NCI-H2227 (cell line): ENCODE measurements at regions not wholly inside any gene's neighbourhood (a gene's known extent, or its start where the extent isn't known, plus 50 kb on each side); places are given as distances from the start of the nearest gene placed in this dataset.
"Not testable (repeated sequence)": the region's sequence is repeated elsewhere in the genome, so short reads cannot be mapped to it uniquely, and the experiment has no call there.

Source experiments
- DNase-seq: peaks from one replicate; lab custom pipeline; 2025; ENCODE audit not compliant: unreplicated experiment; lab: John Stamatoyannopoulos, UW

- DNase-seq = no peak
These were observed 56.3 kb upstream of the SPEF2 start for GRCh38 chr5:35561396-35561795.

GRCh38 chr5:35557748-35558147, 59.9 kb upstream of the SPEF2 start:
- no peak for DNase-seq

GRCh38 chr5:35557199-35557598, 60.5 kb upstream of the SPEF2 start:
- DNase-seq = no peak

GRCh38 chr5:35554016-35554415, 63.6 kb upstream of the SPEF2 start:
- DNase-seq = no peak

- DNase-seq = no peak
These were observed 72.5 kb upstream of the SPEF2 start for GRCh38 chr5:35545190-35545589.

- DNase-seq = no peak
These were observed 74.3 kb upstream of the SPEF2 start for GRCh38 chr5:35543408-35543807.

- DNase-seq = no peak
These were observed 77.7 kb upstream of the SPEF2 start for GRCh38 chr5:35540002-35540401.

- DNase-seq = no peak
These were observed 79.3 kb upstream of the SPEF2 start for GRCh38 chr5:35538198-35538931.

- DNase-seq = no peak
These were observed 84.5 kb upstream of the SPEF2 start for GRCh38 chr5:35533156-35533555.

- DNase-seq = not testable (repeated sequence)
These were observed 86.1 kb upstream of the SPEF2 start for GRCh38 chr5:35531553-35531952.

GRCh38 chr5:35518104-35518503, 99.6 kb upstream of the SPEF2 start:
- no peak for DNase-seq

GRCh38 chr5:35516271-35516670, 101.4 kb upstream of the SPEF2 start:
- DNase-seq = no peak

GRCh38 chr5:35513612-35514011, 104.1 kb upstream of the SPEF2 start:
- no peak for DNase-seq

GRCh38 chr5:35502206-35502605, 115.5 kb upstream of the SPEF2 start:
- DNase-seq = no peak

GRCh38 chr5:35488791-35489190, 128.9 kb upstream of the SPEF2 start:
- DNase-seq = no peak

- DNase-seq = no peak
These were observed 129.6 kb upstream of the SPEF2 start for GRCh38 chr5:35488055-35488454.

GRCh38 chr5:35487233-35488025, 130.2 kb upstream of the SPEF2 start:
- no peak for DNase-seq

GRCh38 chr5:35485487-35485886, 132.2 kb upstream of the SPEF2 start:
- no peak for DNase-seq

- no peak for DNase-seq
These were observed 133.4 kb upstream of the SPEF2 start for GRCh38 chr5:35484241-35484640.

GRCh38 chr5:35483780-35484179, 133.9 kb upstream of the SPEF2 start:
- no peak for DNase-seq

- no peak for DNase-seq
These were observed 134.5 kb upstream of the SPEF2 start for GRCh38 chr5:35483191-35483590.

- DNase-seq = no peak
These were observed 135.4 kb upstream of the SPEF2 start for GRCh38 chr5:35482167-35482755.
